GM12892 (cell line): ENCODE measurements at regions not wholly inside any gene's neighbourhood (a gene's known extent, or its start where the extent isn't known, plus 50 kb on each side); places are given as distances from the start of the nearest gene placed in this dataset.

ENCODE experiments used
- POLR2A ChIP-seq: IDR thresholded peaks from 2 replicates; pipeline ENCODE4 v1.6.1; 2011; ENCODE audit warnings: low read depth, low read length, control low read depth
- POLR2AphosphoS5 ChIP-seq: IDR thresholded peaks from 2 replicates; pipeline ENCODE4 v1.6.1; 2011; ENCODE audit warnings: low read depth, low read length, control low read depth
- TAF1 ChIP-seq: IDR thresholded peaks from 2 replicates; pipeline ENCODE4 v1.6.1; 2011; ENCODE audit warnings: low read depth, mild to moderate bottlenecking, control low read depth, low read length, borderline replicate concordance

DNA sequence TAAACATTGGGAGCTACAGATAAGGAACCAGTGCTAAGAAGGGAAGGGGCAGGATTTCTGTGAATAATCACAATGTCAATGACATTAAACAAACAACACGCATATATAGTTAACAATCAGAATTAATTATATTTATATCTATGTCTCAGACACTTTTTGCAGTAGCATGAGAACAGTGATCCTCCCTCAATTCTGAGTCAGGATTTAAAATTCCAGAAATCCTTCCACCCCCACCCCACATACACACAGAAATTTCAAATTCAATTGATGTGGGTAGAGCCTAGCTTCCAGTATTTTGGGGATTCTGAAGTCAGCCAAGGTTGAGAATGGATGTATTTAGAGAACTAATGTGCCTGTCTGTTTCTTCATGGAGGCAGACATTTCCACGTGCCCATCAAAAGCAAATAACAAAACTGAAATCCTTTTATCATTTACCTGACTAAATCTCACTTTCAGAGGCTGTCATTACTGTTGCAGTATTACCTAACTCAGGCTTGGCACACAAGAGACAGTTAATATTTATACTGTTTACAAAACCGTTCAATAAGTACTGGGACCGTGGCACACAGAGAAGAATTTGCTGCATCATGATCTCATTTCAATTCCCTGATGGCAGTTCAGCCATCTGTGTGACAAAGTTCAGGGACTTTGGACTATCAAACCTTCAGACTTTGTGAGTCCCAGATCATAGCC lies 116.6 kb upstream of the PALS2 start:
- TF ChIP-seq POLR2AphosphoS5: no peak
- no peak for TF ChIP-seq POLR2A
- no peak for TF ChIP-seq TAF1
